SKM-1 (cell line): ENCODE measurements at regions not wholly inside any gene's neighbourhood (a gene's known extent, or its start where the extent isn't known, plus 50 kb on each side); places are given as distances from the start of the nearest gene placed in this dataset.
"Not testable (repeated sequence)": the region's sequence is repeated elsewhere in the genome, so short reads cannot be mapped to it uniquely, and the experiment has no call there.

Experiments
- DNase-seq: peaks from one replicate; lab custom pipeline; 2025; ENCODE audit not compliant: unreplicated experiment; lab: John Stamatoyannopoulos, UW

DNA sequence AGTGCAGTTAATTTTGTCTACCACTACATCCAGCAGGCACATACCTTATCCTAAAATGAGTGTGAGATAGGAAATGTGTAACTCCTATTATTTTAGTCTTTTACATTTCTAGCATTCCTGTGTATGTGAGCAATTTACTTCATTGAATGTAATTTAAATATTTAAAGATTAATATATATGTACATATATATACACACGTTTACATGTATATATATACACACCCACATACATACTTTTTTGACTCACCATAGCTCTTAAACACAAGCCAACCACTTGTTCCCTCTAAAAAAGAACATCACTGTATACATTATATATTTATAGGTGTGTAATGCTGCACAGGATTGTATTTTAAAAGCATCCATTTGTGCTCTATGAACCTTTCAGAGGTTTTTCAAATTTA lies 425.6 kb upstream of the NECTIN3 start:
- DNase-seq: no peak

GRCh38 chr3:110646496-110646895 lies 425.1 kb upstream of the NECTIN3 start:
- DNase-seq: no peak

GRCh38 chr3:110647586-110647985 lies 424.0 kb upstream of the NECTIN3 start:
- DNase-seq: no peak

GRCh38 chr3:110650741-110651140 lies 420.9 kb upstream of the NECTIN3 start:
- DNase-seq: no peak

GRCh38 chr3:110654843-110655502 lies 416.6 kb upstream of the NECTIN3 start:
- DNase-seq: no peak

- DNase-seq: no peak
These were observed 415.1 kb upstream of the NECTIN3 start for GRCh38 chr3:110656394-110657025.

GRCh38 chr3:110664148-110664547 lies 407.5 kb upstream of the NECTIN3 start:
- no peak for DNase-seq

- no peak for DNase-seq
These were observed 405.1 kb upstream of the NECTIN3 start for GRCh38 chr3:110666495-110666894.

GRCh38 chr3:110667216-110667615 lies 404.4 kb upstream of the NECTIN3 start:
- no peak for DNase-seq

DNA sequence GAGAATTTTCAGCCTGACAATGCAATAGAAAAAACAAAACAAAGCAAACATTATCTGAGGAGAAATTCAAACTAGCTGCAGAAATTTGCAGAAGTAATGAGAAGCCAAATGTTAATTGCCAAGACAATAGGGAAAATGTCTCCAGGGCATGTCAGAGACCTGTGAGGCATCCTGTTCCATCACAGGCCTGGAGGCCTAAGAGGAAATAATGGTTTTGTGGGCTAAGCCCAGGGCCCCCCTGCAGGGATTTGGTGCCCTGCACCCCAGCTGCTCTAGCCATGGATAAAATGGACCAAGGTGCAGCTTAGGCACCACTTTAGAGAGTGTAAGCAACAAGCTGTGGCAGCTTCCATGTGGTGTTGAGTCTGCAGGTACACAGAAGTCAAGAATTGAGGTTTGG lies 401.2 kb upstream of the NECTIN3 start:
- DNase-seq: no peak

DNA sequence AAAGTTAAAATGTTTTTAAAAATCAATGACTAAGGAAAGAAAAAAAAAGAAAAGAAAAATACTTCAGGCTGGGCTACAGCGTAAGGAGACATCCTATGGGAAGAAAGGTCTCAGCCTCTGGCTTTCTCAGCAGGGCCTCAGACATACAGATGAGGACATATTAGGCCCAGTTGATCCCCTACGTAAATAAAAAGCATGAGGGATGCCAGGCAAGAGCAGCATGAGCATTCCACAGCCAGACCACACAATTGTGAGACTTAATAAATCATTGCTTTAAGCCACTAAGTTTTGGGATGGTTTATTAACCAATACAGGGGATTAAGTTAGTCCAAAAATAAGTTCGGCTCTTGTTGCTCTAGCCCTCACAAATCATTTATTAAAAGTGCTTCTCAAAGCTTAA lies 394.1 kb upstream of the NECTIN3 start:
- no peak for DNase-seq

DNA sequence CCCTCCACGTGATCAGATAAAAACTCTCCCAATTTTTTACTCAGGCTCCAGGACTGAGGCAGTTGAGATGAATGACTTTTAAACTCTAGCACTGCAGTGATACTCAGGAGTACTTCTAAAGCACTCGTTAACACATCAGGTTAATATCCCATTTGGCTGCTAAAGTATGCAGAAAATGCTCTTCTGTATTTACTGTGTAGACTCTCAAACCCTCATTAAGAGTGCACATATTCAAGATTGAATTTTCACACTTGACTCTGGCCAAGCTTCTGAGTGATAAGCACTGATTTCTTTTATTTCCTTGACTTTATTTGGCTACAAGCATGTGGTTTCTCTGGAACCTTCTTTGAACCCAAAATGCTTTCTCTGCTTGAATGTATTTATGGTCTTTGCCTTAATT lies 392.3 kb upstream of the NECTIN3 start:
- DNase-seq: no peak

GRCh38 chr3:110680450-110680849 lies 391.2 kb upstream of the NECTIN3 start:
- DNase-seq: no peak

GRCh38 chr3:110684466-110684865 lies 387.1 kb upstream of the NECTIN3 start:
- DNase-seq: no peak

DNA sequence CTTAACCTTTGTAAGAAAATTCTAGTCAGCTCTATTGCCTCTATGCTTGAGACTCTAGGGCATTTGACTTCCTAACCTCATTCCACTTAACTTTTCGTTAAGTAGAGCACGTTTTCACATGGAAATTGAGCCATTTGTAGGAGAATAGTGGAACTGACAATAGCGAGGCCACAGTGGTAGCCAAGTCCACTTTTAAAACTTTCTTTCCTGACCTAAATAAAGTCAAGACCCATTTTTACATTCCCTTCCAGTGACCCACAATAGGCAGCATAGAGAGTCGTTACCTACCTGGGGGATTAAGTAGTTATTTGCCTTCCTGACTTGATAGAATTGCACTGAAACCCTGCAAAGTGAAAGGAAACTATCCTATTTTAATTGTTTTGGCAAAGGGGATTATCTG lies 386.0 kb upstream of the NECTIN3 start:
- no peak for DNase-seq

- DNase-seq: no peak
These were observed 384.9 kb upstream of the NECTIN3 start for GRCh38 chr3:110686701-110687100.

- DNase-seq: no peak
These were observed 384.5 kb upstream of the NECTIN3 start for GRCh38 chr3:110687138-110687537.

DNA sequence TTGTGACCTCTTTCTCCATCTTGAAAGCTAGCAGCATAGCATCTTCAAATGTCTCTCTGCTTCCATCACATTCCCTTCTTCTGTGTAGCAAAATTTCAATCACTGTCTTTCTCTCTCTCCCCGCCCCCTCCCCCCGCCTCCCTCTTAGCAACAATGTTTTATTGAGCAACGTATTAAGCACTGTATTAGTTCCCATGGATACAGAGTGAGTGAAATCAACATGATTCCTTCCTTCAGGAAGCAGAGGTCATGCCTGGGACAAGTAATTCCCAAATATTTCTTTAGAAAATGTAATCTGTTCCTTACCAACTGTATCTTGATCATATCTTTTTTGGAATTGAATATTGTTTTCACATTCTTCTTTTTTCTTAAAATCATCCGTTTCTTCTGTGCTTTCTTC lies 373.7 kb upstream of the NECTIN3 start:
- no peak for DNase-seq

DNA sequence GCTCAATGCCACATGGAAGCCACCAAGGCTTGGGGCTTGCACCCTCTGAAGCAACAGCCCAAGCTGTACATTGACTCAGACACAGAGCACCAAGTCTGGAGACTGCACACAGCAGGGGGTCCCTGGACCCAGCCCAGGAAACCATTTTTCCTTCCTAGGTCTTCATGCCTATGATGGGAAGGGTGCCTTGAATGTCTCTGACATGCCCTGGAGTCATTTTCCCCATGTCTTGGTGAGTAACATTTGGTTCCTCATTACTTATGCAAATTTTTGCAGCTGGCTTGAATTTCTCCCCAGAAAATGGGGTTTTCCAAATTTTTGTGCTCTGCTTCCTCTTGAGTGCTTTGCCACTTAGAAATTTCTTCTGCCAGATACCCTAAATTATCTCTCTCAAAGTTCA lies 367.3 kb upstream of the NECTIN3 start:
- not testable (repeated sequence) for DNase-seq

DNA sequence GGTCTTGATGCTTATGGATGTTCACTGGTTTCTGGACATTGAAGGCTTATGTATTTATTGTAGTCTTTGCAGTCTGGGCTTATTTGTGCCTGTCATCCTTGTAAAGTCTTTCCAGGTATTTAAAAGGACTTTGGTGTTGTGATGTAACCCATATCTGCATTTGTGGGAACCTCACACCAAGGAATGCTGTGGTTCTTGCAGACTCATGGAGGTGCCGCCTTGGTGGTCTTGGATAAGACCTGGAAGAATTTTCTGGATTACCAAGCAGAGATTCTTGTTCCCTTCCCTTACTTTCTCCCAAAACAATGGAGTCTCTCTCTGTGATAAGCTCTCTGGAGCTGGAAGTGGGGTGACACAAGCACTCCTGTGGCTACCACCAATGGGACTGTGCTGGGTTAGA lies 363.5 kb upstream of the NECTIN3 start:
- no peak for DNase-seq

- DNase-seq: no peak
These were observed 361.5 kb upstream of the NECTIN3 start for GRCh38 chr3:110710156-110710555.

GRCh38 chr3:110710603-110711002 lies 361.0 kb upstream of the NECTIN3 start:
- DNase-seq: no peak
